ENCODE measurements at regions not wholly inside any gene's neighbourhood (a gene's known extent, or its start where the extent isn't known, plus 50 kb on each side); places are given as distances from the start of the nearest gene placed in this dataset.

GRCh38 chr17:71003736-71004135, 834.4 kb downstream of the KCNJ2 start:
- TF ChIP-seq CTCF (conservative IDR thresholded peaks at IDR 0.05; ENCODE audit: low read length) (no peak), EZH2phosphoT487 (IDR thresholded peaks at IDR 0.05; ENCODE audit: borderline replicate concordance) (no peak)

Measured in Loucy (cell line).